ENCODE measurements at regions not wholly inside any gene's neighbourhood (a gene's known extent, or its start where the extent isn't known, plus 50 kb on each side); places are given as distances from the start of the nearest gene placed in this dataset.

DNA sequence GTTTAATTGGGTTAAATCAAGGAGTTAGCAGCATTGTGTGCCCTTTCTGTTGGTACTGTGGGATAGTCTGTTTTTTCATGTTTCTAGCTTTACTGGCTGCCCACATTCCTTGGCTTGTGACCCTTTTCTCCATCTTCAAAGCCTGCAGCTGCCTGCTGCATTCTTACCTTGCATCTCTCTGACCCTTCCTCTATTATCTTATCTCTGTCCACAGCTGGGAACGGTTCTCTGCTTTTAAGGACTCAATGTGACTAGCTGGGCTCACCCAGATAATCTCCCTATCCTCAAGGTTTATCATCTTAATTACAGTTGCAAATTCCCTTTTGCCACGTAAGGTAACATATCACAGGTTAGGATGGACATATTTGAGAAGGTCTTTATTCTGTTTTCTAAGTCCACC, 199.7 kb downstream of the KCNS3 start:
- no peaks in the 10 kb centered on the region for H3K23me2 ChIP-seq (ENCODE audit: insufficient read length, low read depth, low read length, poor library complexity, severe bottlenecking)
- H3K23ac ChIP-seq (ENCODE audit: insufficient read length, low read depth, low read length) = no peak overlapping the region
- H2BK5ac ChIP-seq (ENCODE audit: insufficient read length, low read length) = no peak overlapping the region
- H3K9ac ChIP-seq (ENCODE audit: extremely low read depth, insufficient read length, low read length) = no peak overlapping the region
- Mint-ChIP-seq H3K27ac (no peak overlapping the region), H3K36me3 (ENCODE audit: insufficient read depth in 1 of 3, low read depth in 3 of 3) (peaks cover 0 to 2% (median 0%) of the 10 kb centered on the region in 3 experiments; a peak in 2 of 7 replicates), H3K9me3 (peaks cover 3 to 10% of the 10 kb centered on the region in 2 experiments; a peak in 2 of 5 replicates), H3K4me3 (no peak overlapping the region), H3K27me3 (ENCODE audit: low read depth) (no peaks in the 10 kb centered on the region), H3K4me1 (no peaks in the 10 kb centered on the region)
- H3K4me1 ChIP-seq (ENCODE audit: insufficient read depth, low read length) = no peaks in the 10 kb centered on the region
- no peak overlapping the region for H4K5ac ChIP-seq (ENCODE audit: insufficient read length, low read depth, low read length)
- H3T11ph ChIP-seq (ENCODE audit: low read length) = no peak overlapping the region
- no peak for DNase-seq
- TF ChIP-seq, protein P1, sequence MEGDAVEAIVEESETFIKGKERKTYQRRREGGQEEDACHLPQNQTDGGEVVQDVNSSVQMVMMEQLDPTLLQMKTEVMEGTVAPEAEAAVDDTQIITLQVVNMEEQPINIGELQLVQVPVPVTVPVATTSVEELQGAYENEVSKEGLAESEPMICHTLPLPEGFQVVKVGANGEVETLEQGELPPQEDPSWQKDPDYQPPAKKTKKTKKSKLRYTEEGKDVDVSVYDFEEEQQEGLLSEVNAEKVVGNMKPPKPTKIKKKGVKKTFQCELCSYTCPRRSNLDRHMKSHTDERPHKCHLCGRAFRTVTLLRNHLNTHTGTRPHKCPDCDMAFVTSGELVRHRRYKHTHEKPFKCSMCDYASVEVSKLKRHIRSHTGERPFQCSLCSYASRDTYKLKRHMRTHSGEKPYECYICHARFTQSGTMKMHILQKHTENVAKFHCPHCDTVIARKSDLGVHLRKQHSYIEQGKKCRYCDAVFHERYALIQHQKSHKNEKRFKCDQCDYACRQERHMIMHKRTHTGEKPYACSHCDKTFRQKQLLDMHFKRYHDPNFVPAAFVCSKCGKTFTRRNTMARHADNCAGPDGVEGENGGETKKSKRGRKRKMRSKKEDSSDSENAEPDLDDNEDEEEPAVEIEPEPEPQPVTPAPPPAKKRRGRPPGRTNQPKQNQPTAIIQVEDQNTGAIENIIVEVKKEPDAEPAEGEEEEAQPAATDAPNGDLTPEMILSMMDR (conservative IDR thresholded peaks at IDR 0.05) = no peak
- no peak overlapping the region for H2AFZ ChIP-seq (ENCODE audit: low read length)
- no peak overlapping the region for H4K91ac ChIP-seq (ENCODE audit: insufficient read length, low read depth, low read length)
- no peaks in the 10 kb centered on the region for H3K27me3 ChIP-seq (ENCODE audit: insufficient read depth, low read length)
- no CpG with 5 or more reads among the region's 2 CpGs for WGBS (ENCODE audit: extremely low coverage, insufficient read length, low lambda C conversion rate)
- no peak overlapping the region for H3K18ac ChIP-seq (ENCODE audit: insufficient read length, low read depth, low read length)
- no peaks in the 10 kb centered on the region for H4K20me1 ChIP-seq (ENCODE audit: control insufficient read depth, insufficient read depth, insufficient read length)
- no peaks in the 10 kb centered on the region for H3K9me3 ChIP-seq (ENCODE audit: control insufficient read depth, low read depth, low read length)
- no peak overlapping the region for H3K14ac ChIP-seq (ENCODE audit: insufficient read depth, low read length)
- no peak overlapping the region for H2BK12ac ChIP-seq (ENCODE audit: insufficient read length, low read depth, low read length)
- H3K56ac ChIP-seq (ENCODE audit: insufficient read length, low read depth, low read length) = no peak overlapping the region
- no peak overlapping the region for H2BK20ac ChIP-seq (ENCODE audit: low read depth, low read length, poor library complexity, severe bottlenecking)
- H3K79me2 ChIP-seq (ENCODE audit: insufficient read depth, low read length) = no peaks in the 10 kb centered on the region
- no peak overlapping the region for H2BK120ac ChIP-seq (ENCODE audit: low read depth, low read length, poor library complexity, severe bottlenecking)
- H3K4ac ChIP-seq (ENCODE audit: low read depth, low read length) = no peak overlapping the region
- no peak overlapping the region for H4K8ac ChIP-seq (replicated peaks; ENCODE audit: insufficient read length, low read depth, low read length)
- H2AK5ac ChIP-seq (ENCODE audit: insufficient read length, low read length) = no peak overlapping the region
- no peak overlapping the region for H3K4me2 ChIP-seq (ENCODE audit: insufficient read depth, insufficient read length, low read length)
- H3K27ac ChIP-seq (ENCODE audit: insufficient read length, low read depth, low read length) = no peak overlapping the region
- no peaks in the 10 kb centered on the region for H3K79me1 ChIP-seq (ENCODE audit: insufficient read depth, low read depth, low read length, poor library complexity, severe bottlenecking)
- no peak overlapping the region for H2BK15ac ChIP-seq (ENCODE audit: low read depth, low read length)
